ENCODE measurements at regions not wholly inside any gene's neighbourhood (a gene's known extent, or its start where the extent isn't known, plus 50 kb on each side); places are given as distances from the start of the nearest gene placed in this dataset.

- Mint-ChIP-seq H3K9me3 (no peaks in the 10 kb centered on the region), H3K27ac (no peak overlapping the region), H3K36me3 (ENCODE audit: low read depth) (no peaks in the 10 kb centered on the region), H3K4me3 (no peak overlapping the region), H3K4me1 (ENCODE audit: low read depth) (no peaks in the 10 kb centered on the region), H3K27me3 (no peaks in the 10 kb centered on the region)
- DNase-seq: no peak
Observed at GRCh38 chr10:43748560-43748959, 99.9 kb upstream of the ZNF32 start.

- Mint-ChIP-seq H3K4me3 (no peak overlapping the region), H3K9me3 (no peaks in the 10 kb centered on the region), H3K27me3 (no peaks in the 10 kb centered on the region), H3K4me1 (ENCODE audit: low read depth) (no peaks in the 10 kb centered on the region), H3K27ac (no peak overlapping the region), H3K36me3 (ENCODE audit: low read depth) (no peaks in the 10 kb centered on the region)
- DNase-seq: no peak
Observed at GRCh38 chr10:43746906-43747305, 98.2 kb upstream of the ZNF32 start.

GRCh38 chr10:43739161-43739560, 90.5 kb upstream of the ZNF32 start:
- peaks cover 15% of the 10 kb centered on the region for H3K4me1 Mint-ChIP-seq (ENCODE audit: low read depth)
- H3K36me3 Mint-ChIP-seq (ENCODE audit: low read depth): no peaks in the 10 kb centered on the region
- H3K27me3 Mint-ChIP-seq: peaks cover 2% of the 10 kb centered on the region
- DNase-seq: no peak
- no peak overlapping the region for H3K4me3 Mint-ChIP-seq
- H3K9me3 Mint-ChIP-seq: no peaks in the 10 kb centered on the region
- H3K27ac Mint-ChIP-seq: no peak overlapping the region

- Mint-ChIP-seq H3K4me1 (ENCODE audit: low read depth) (peaks cover 17% of the 10 kb centered on the region), H3K4me3 (no peak overlapping the region), H3K36me3 (ENCODE audit: low read depth) (no peaks in the 10 kb centered on the region), H3K9me3 (no peaks in the 10 kb centered on the region), H3K27me3 (peaks cover 4% of the 10 kb centered on the region), H3K27ac (no peak overlapping the region)
- DNase-seq: no peak
Observed at GRCh38 chr10:43737003-43737402, 88.3 kb upstream of the ZNF32 start.

GRCh38 chr10:43735907-43736306, 87.2 kb upstream of the ZNF32 start:
- Mint-ChIP-seq H3K4me3 (no peak overlapping the region), H3K36me3 (ENCODE audit: low read depth) (no peaks in the 10 kb centered on the region), H3K27ac (no peak overlapping the region), H3K27me3 (peaks cover 7% of the 10 kb centered on the region), H3K9me3 (peaks cover 3% of the 10 kb centered on the region), H3K4me1 (ENCODE audit: low read depth) (peaks cover 17% of the 10 kb centered on the region)
- DNase-seq: no peak

GRCh38 chr10:43734716-43735115, 86.0 kb upstream of the ZNF32 start:
- Mint-ChIP-seq H3K36me3 (ENCODE audit: low read depth) (no peaks in the 10 kb centered on the region), H3K9me3 (peaks cover 12% of the 10 kb centered on the region), H3K27me3 (peaks cover 7% of the 10 kb centered on the region), H3K4me3 (no peak overlapping the region), H3K27ac (no peak overlapping the region), H3K4me1 (ENCODE audit: low read depth) (peaks cover 17% of the 10 kb centered on the region)
- DNase-seq: no peak

GRCh38 chr10:43731486-43731885, 82.8 kb upstream of the ZNF32 start:
- H3K27ac Mint-ChIP-seq: no peak overlapping the region
- H3K4me1 Mint-ChIP-seq (ENCODE audit: low read depth): peaks cover 17% of the 10 kb centered on the region
- H3K36me3 Mint-ChIP-seq (ENCODE audit: low read depth): no peaks in the 10 kb centered on the region
- H3K4me3 Mint-ChIP-seq: no peak overlapping the region
- H3K9me3 Mint-ChIP-seq: peaks cover 25% of the 10 kb centered on the region
- H3K27me3 Mint-ChIP-seq: peaks cover 7% of the 10 kb centered on the region
- DNase-seq: no peak

GRCh38 chr10:43728425-43728824, 79.7 kb upstream of the ZNF32 start:
- H3K9me3 Mint-ChIP-seq: peaks cover 43% of the 10 kb centered on the region
- H3K4me3 Mint-ChIP-seq: no peak overlapping the region
- DNase-seq: no peak
- no peak overlapping the region for H3K27ac Mint-ChIP-seq
- peaks cover 3% of the 10 kb centered on the region for H3K27me3 Mint-ChIP-seq
- H3K36me3 Mint-ChIP-seq (ENCODE audit: low read depth): no peaks in the 10 kb centered on the region
- H3K4me1 Mint-ChIP-seq (ENCODE audit: low read depth): no peaks in the 10 kb centered on the region

GRCh38 chr10:43727935-43728334, 79.3 kb upstream of the ZNF32 start:
- DNase-seq: no peak
- Mint-ChIP-seq H3K4me3 (no peak overlapping the region), H3K36me3 (ENCODE audit: low read depth) (no peaks in the 10 kb centered on the region), H3K9me3 (peaks cover 43% of the 10 kb centered on the region), H3K27me3 (peaks cover 3% of the 10 kb centered on the region), H3K4me1 (ENCODE audit: low read depth) (no peaks in the 10 kb centered on the region), H3K27ac (no peak overlapping the region)

GRCh38 chr10:43715334-43715733, 66.7 kb upstream of the ZNF32 start:
- Mint-ChIP-seq H3K27ac (no peak overlapping the region), H3K4me1 (ENCODE audit: low read depth) (no peaks in the 10 kb centered on the region)

GRCh38 chr10:43712821-43713584, 64.3 kb upstream of the ZNF32 start:
- Mint-ChIP-seq H3K36me3 (ENCODE audit: low read depth) (no peaks in the 10 kb centered on the region), H3K9me3 (no peaks in the 10 kb centered on the region), H3K27me3 (peaks cover 6% of the 10 kb centered on the region), H3K4me3 (no peak overlapping the region), H3K27ac (no peak overlapping the region), H3K4me1 (ENCODE audit: low read depth) (no peaks in the 10 kb centered on the region)
- DNase-seq: no peak

More at GRCh38 chr10:43715334-43715733, 66.7 kb upstream of the ZNF32 start:
- no peak for DNase-seq
- no peak overlapping the region for H3K4me3 Mint-ChIP-seq
- peaks cover 14% of the 10 kb centered on the region for H3K27me3 Mint-ChIP-seq
- H3K36me3 Mint-ChIP-seq (ENCODE audit: low read depth): no peaks in the 10 kb centered on the region
- H3K9me3 Mint-ChIP-seq: peaks cover under 1% of the 10 kb centered on the region

GRCh38 chr10:43710772-43711471, 62.2 kb upstream of the ZNF32 start:
- H3K36me3 Mint-ChIP-seq (ENCODE audit: low read depth): no peaks in the 10 kb centered on the region
- no peak overlapping the region for H3K4me3 Mint-ChIP-seq
- no peaks in the 10 kb centered on the region for H3K9me3 Mint-ChIP-seq
- no peak overlapping the region for H3K27ac Mint-ChIP-seq
- H3K4me1 Mint-ChIP-seq (ENCODE audit: low read depth): no peaks in the 10 kb centered on the region
- DNase-seq: no peak
- no peaks in the 10 kb centered on the region for H3K27me3 Mint-ChIP-seq

- no peak overlapping the region for H3K27ac Mint-ChIP-seq
- H3K9me3 Mint-ChIP-seq: no peaks in the 10 kb centered on the region
- H3K36me3 Mint-ChIP-seq (ENCODE audit: low read depth): no peaks in the 10 kb centered on the region
- H3K27me3 Mint-ChIP-seq: no peaks in the 10 kb centered on the region
- H3K4me3 Mint-ChIP-seq: no peak overlapping the region
- no peaks in the 10 kb centered on the region for H3K4me1 Mint-ChIP-seq (ENCODE audit: low read depth)
- DNase-seq: no peak
Observed at GRCh38 chr10:43708262-43708661, 59.6 kb upstream of the ZNF32 start.

- H3K27me3 Mint-ChIP-seq: no peaks in the 10 kb centered on the region
- no peak for DNase-seq
- H3K36me3 Mint-ChIP-seq (ENCODE audit: low read depth): no peaks in the 10 kb centered on the region
- no peak overlapping the region for H3K4me3 Mint-ChIP-seq
- no peaks in the 10 kb centered on the region for H3K9me3 Mint-ChIP-seq
- no peak overlapping the region for H3K27ac Mint-ChIP-seq
- no peaks in the 10 kb centered on the region for H3K4me1 Mint-ChIP-seq (ENCODE audit: low read depth)
Observed at GRCh38 chr10:43707770-43708169, 59.1 kb upstream of the ZNF32 start.

GRCh38 chr10:43706166-43706565, 57.5 kb upstream of the ZNF32 start:
- no peaks in the 10 kb centered on the region for H3K27me3 Mint-ChIP-seq
- H3K4me3 Mint-ChIP-seq: no peak overlapping the region
- H3K36me3 Mint-ChIP-seq (ENCODE audit: low read depth): no peaks in the 10 kb centered on the region
- H3K27ac Mint-ChIP-seq: no peak overlapping the region
- no peaks in the 10 kb centered on the region for H3K4me1 Mint-ChIP-seq (ENCODE audit: low read depth)
- no peaks in the 10 kb centered on the region for H3K9me3 Mint-ChIP-seq
- DNase-seq: no peak
